ENCODE measurements at regions not wholly inside any gene's neighbourhood (a gene's known extent, or its start where the extent isn't known, plus 50 kb on each side); places are given as distances from the start of the nearest gene placed in this dataset.
"Not testable (repeated sequence)": the region's sequence is repeated elsewhere in the genome, so short reads cannot be mapped to it uniquely, and the experiment has no call there.

GRCh38 chr11:134719940-134720690 is 308.1 kb upstream of the B3GAT1 start:
- DNase-seq (ENCODE audit: low read depth in 4 of 4, low spot score in 3 of 4) = not testable (repeated sequence)

- DNase-seq (ENCODE audit: low read depth in 4 of 4, low spot score in 3 of 4) = no peak
Measured at GRCh38 chr11:134719397-134719796, 307.4 kb upstream of the B3GAT1 start.

- no peak for DNase-seq (ENCODE audit: low read depth in 4 of 4, low spot score in 3 of 4)
Measured at GRCh38 chr11:134716582-134716981, 304.5 kb upstream of the B3GAT1 start.

GRCh38 chr11:134714021-134714656 is 302.1 kb upstream of the B3GAT1 start:
- DNase-seq (ENCODE audit: low read depth in 4 of 4, low spot score in 3 of 4) = peak; percentile 65 to 78 (median 74)

GRCh38 chr11:134712228-134713145 is 300.4 kb upstream of the B3GAT1 start:
- no peak for DNase-seq (ENCODE audit: low read depth in 4 of 4, low spot score in 3 of 4)

GRCh38 chr11:134711588-134711987 is 299.5 kb upstream of the B3GAT1 start:
- DNase-seq (ENCODE audit: low read depth in 4 of 4, low spot score in 3 of 4) = no peak

- DNase-seq (ENCODE audit: low read depth in 4 of 4, low spot score in 3 of 4) = no peak
Measured at GRCh38 chr11:134710861-134711407, 298.9 kb upstream of the B3GAT1 start.

GRCh38 chr11:134705858-134706257 is 293.8 kb upstream of the B3GAT1 start:
- no peak for DNase-seq (ENCODE audit: low read depth in 4 of 4, low spot score in 3 of 4)

- no peak for DNase-seq (ENCODE audit: low read depth in 4 of 4, low spot score in 3 of 4)
Measured at GRCh38 chr11:134702827-134703226, 290.8 kb upstream of the B3GAT1 start.

GRCh38 chr11:134701564-134702165 is 289.6 kb upstream of the B3GAT1 start:
- no peak for DNase-seq (ENCODE audit: low read depth in 4 of 4, low spot score in 3 of 4)

- DNase-seq (ENCODE audit: low read depth in 4 of 4, low spot score in 3 of 4) = no peak
Measured at GRCh38 chr11:134700101-134700640, 288.1 kb upstream of the B3GAT1 start.

- DNase-seq (ENCODE audit: low read depth in 4 of 4, low spot score in 3 of 4) = no peak
Measured at GRCh38 chr11:134696455-134696854, 284.4 kb upstream of the B3GAT1 start.

GRCh38 chr11:134691985-134692384 is 279.9 kb upstream of the B3GAT1 start:
- no peak for DNase-seq (ENCODE audit: low read depth in 4 of 4, low spot score in 3 of 4)

GRCh38 chr11:134691295-134691873 is 279.3 kb upstream of the B3GAT1 start:
- no peak for DNase-seq (ENCODE audit: low read depth in 4 of 4, low spot score in 3 of 4)

- no peak for DNase-seq (ENCODE audit: low read depth in 4 of 4, low spot score in 3 of 4)
Measured at GRCh38 chr11:134689886-134690285, 277.8 kb upstream of the B3GAT1 start.

- no peak for DNase-seq (ENCODE audit: low read depth in 4 of 4, low spot score in 3 of 4)
Measured at GRCh38 chr11:134687548-134687947, 275.5 kb upstream of the B3GAT1 start.

GRCh38 chr11:134686460-134687061 is 274.5 kb upstream of the B3GAT1 start:
- DNase-seq (ENCODE audit: low read depth in 4 of 4, low spot score in 3 of 4) = no peak

GRCh38 chr11:134685793-134686380 is 273.8 kb upstream of the B3GAT1 start:
- no peak for DNase-seq (ENCODE audit: low read depth in 4 of 4, low spot score in 3 of 4)

GRCh38 chr11:134684576-134684975 is 272.5 kb upstream of the B3GAT1 start:
- DNase-seq (ENCODE audit: low read depth in 4 of 4, low spot score in 3 of 4) = no peak
